Loucy (cell line): ENCODE measurements at regions not wholly inside any gene's neighbourhood (a gene's known extent, or its start where the extent isn't known, plus 50 kb on each side); places are given as distances from the start of the nearest gene placed in this dataset.

Experiments
- H2AFZ ChIP-seq: fragments of 200-600 bp; sonication (generic); 2 replicates; pipeline ENCODE4 v1.6.0; 2016; ENCODE audit warnings: antibody characterized with exemption, mild to moderate bottlenecking, low read length, moderate library complexity
- H3F3A ChIP-seq: fragments of 200-600 bp; 2 replicates; pipeline ENCODE4 v1.6.0; 2016; ENCODE audit warnings: antibody characterized with exemption, low read depth, mild to moderate bottlenecking
- H3K27me3 ChIP-seq: fragments of 200-600 bp; sonication (generic); 2 replicates; pipeline ENCODE4 v1.6.1; 2014; ENCODE audit warnings: low read length, mild to moderate bottlenecking; ENCODE audit not compliant: insufficient read depth, poor library complexity, severe bottlenecking
- H3K36me3 ChIP-seq: fragments of 200-600 bp; sonication (generic); 2 replicates; pipeline ENCODE4 v1.6.1; 2016; ENCODE audit warnings: low read length; ENCODE audit not compliant: insufficient read depth
- H3K4me1 ChIP-seq: fragments of 200-600 bp; sonication (generic); 2 replicates; pipeline ENCODE4 v1.5.1; 2014; ENCODE audit warnings: low read length, mild to moderate bottlenecking; ENCODE audit not compliant: insufficient read depth, poor library complexity, severe bottlenecking
- H3K4me2 ChIP-seq: fragments of 200-600 bp; sonication (generic); 2 replicates; pipeline ENCODE4 v1.6.0; 2014; ENCODE audit warnings: antibody characterized with exemption, low read length, low read depth, mild to moderate bottlenecking; ENCODE audit not compliant: poor library complexity, severe bottlenecking
- H3K4me3 ChIP-seq: fragments of 200-600 bp; sonication (generic); 2 replicates; pipeline ENCODE4 v1.5.1; 2014; ENCODE audit warnings: low read length, mild to moderate bottlenecking, mixed read lengths; ENCODE audit not compliant: poor library complexity, severe bottlenecking
- H3K79me2 ChIP-seq: fragments of 200-600 bp; sonication (generic); 2 replicates; pipeline ENCODE4 v1.6.1; 2014; ENCODE audit warnings: low read length; ENCODE audit not compliant: insufficient read depth
- H3K9ac ChIP-seq: fragments of 200-600 bp; sonication (generic); 2 replicates; pipeline ENCODE4 v1.6.0; 2014; ENCODE audit warnings: mild to moderate bottlenecking, low read depth, low read length, moderate library complexity; ENCODE audit not compliant: poor library complexity, severe bottlenecking
- H3K9me2 ChIP-seq: fragments of 200-600 bp; sonication (generic); replicated peaks from 2 replicates; pipeline ENCODE4 v1.6.1; 2016; ENCODE audit warnings: low read depth, low read length, mixed read lengths
- H3K9me3 ChIP-seq: fragments of 200-600 bp; sonication (generic); 2 replicates; pipeline ENCODE4 v1.6.1; 2014; ENCODE audit warnings: mild to moderate bottlenecking, antibody characterized with exemption, low read length, low read depth; ENCODE audit not compliant: insufficient read depth
- H4K20me1 ChIP-seq: fragments of 200-600 bp; sonication (generic); 2 replicates; pipeline ENCODE4 v1.6.0; 2014; ENCODE audit warnings: antibody characterized with exemption, low read length, mild to moderate bottlenecking; ENCODE audit not compliant: insufficient read depth, poor library complexity, severe bottlenecking
- CTCF ChIP-seq: fragments of 200-600 bp; sonication (generic); conservative IDR thresholded peaks from 2 replicates; pipeline ENCODE4 v1.5.1; 2014; ENCODE audit warnings: mild to moderate bottlenecking, antibody characterized with exemption, low read length
- EZH2phosphoT487 ChIP-seq: fragments of 200-600 bp; IDR thresholded peaks from 2 replicates; pipeline ENCODE4 v1.6.1; 2018; ENCODE audit warnings: antibody characterized with exemption, mild to moderate bottlenecking, moderate library complexity, borderline replicate concordance

DNA sequence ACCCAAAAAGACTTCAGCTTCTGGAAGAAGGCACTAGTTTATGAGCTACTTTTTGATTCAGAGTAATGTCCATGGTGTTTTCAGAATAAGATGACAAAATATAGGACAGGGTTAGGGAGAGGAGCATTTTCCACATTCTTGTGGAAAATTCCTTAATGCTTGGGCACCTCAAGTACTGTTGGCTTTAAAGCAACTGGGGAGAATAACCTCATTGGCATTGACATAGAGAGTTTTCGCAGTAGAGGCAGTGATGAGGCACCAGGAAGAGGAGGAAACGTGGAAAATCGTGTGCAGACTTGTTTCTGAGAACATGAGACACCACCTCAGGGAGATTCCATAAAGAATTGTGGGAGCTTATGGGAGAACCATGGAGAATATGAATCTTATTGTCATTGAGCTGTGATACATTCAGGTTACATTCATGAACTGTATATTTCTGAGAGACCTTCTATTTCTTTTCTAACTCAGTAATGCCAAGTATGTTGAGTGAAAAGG is 929.0 kb upstream of the NRXN1 start:
- no peaks in the 10 kb centered on the region for H4K20me1 ChIP-seq
- no peaks in the 10 kb centered on the region for H3F3A ChIP-seq
- H3K4me1 ChIP-seq: no peaks in the 10 kb centered on the region
- no peak overlapping the region for H3K4me3 ChIP-seq
- H3K27me3 ChIP-seq: no peaks in the 10 kb centered on the region
- H2AFZ ChIP-seq: no peak overlapping the region
- no peaks in the 10 kb centered on the region for H3K36me3 ChIP-seq
- H3K9me3 ChIP-seq: no peaks in the 10 kb centered on the region
- no peak overlapping the region for H3K9ac ChIP-seq
- H3K9me2 ChIP-seq: no peaks in the 10 kb centered on the region
- no peak overlapping the region for H3K4me2 ChIP-seq
- TF ChIP-seq CTCF: no peak
- no peak for TF ChIP-seq EZH2phosphoT487
- no peaks in the 10 kb centered on the region for H3K79me2 ChIP-seq

DNA sequence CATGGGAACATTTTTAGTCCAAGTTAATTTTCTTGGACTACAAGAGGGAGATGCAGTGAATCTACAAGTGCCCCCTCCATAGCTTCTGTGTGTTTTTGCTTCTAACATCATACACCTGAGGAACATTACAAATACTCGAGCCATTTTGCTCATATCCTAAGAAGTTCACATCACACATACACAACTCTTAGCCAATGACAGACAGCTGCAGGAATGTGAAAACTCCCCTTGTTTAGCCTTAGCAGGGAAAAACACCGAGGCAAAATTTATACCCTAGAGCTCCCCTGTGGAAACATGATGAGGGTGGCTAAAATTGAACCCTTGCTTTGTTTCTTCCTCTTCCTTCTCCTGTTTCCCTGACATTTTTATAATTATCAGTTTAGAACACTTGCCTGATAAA is 928.3 kb upstream of the NRXN1 start:
- Histone ChIP-seq H4K20me1 (no peaks in the 10 kb centered on the region), H2AFZ (no peak overlapping the region), H3K4me3 (no peak overlapping the region), H3K36me3 (no peaks in the 10 kb centered on the region), H3K9me3 (no peaks in the 10 kb centered on the region), H3K4me2 (no peak overlapping the region), H3K4me1 (no peaks in the 10 kb centered on the region), H3K79me2 (no peaks in the 10 kb centered on the region), H3K9ac (no peak overlapping the region), H3K27me3 (no peaks in the 10 kb centered on the region), H3F3A (no peaks in the 10 kb centered on the region), H3K9me2 (no peaks in the 10 kb centered on the region)
- TF ChIP-seq CTCF: no peak
- TF ChIP-seq EZH2phosphoT487: no peak

DNA sequence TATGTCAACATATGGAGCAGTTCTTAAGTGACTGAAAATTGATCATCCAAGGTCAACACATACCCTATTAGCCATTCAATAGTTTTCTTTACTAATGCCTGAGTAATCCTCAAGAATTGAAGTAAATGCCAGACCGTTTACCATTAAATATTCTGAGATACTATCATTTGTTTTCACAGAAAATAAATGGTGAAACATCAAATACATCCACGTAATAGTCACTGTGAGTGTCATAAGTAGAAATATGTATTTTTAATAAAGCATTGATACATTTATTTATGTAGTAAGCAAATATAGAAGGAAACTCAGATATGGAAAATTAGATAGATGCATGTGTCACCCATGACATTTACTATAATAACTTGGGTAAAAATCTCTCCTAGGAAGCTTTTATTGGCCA is 927.8 kb upstream of the NRXN1 start:
- H2AFZ ChIP-seq: no peak overlapping the region
- H3K79me2 ChIP-seq: no peaks in the 10 kb centered on the region
- TF ChIP-seq EZH2phosphoT487 (no peak), CTCF (no peak)
- no peak overlapping the region for H3K9ac ChIP-seq
- H3K27me3 ChIP-seq: no peaks in the 10 kb centered on the region
- H3K4me1 ChIP-seq: no peaks in the 10 kb centered on the region
- H3K4me2 ChIP-seq: no peak overlapping the region
- H3K4me3 ChIP-seq: no peak overlapping the region
- H3K36me3 ChIP-seq: no peaks in the 10 kb centered on the region
- no peaks in the 10 kb centered on the region for H4K20me1 ChIP-seq
- no peaks in the 10 kb centered on the region for H3F3A ChIP-seq
- no peaks in the 10 kb centered on the region for H3K9me3 ChIP-seq
- no peaks in the 10 kb centered on the region for H3K9me2 ChIP-seq
